Kidney epithelial cell (primary cell): ENCODE measurements at regions not wholly inside any gene's neighbourhood (a gene's known extent, or its start where the extent isn't known, plus 50 kb on each side); places are given as distances from the start of the nearest gene placed in this dataset.
"Not testable (repeated sequence)": the region's sequence is repeated elsewhere in the genome, so short reads cannot be mapped to it uniquely, and the experiment has no call there.

Source experiments
- DNase-seq: peaks from one replicate; pipeline ENCODE4 v3.0.0-alpha.2; 2010; ENCODE audit warnings: low read depth
- H3K27me3 ChIP-seq: 2 replicates; pipeline ENCODE4 v1.6.0; 2011; ENCODE audit warnings: low read length; ENCODE audit not compliant: control insufficient read depth, insufficient read depth
- H3K36me3 ChIP-seq: 2 replicates; pipeline ENCODE4 v1.5.1; 2011; ENCODE audit warnings: low read length; ENCODE audit not compliant: control insufficient read depth, insufficient read depth
- H3K4me3 ChIP-seq: 2 replicates; pipeline ENCODE4 v1.5.1; 2011; ENCODE audit warnings: low read depth, mild to moderate bottlenecking, control low read depth, low read length
- TF ChIP-seq, protein P1 (sequence below): IDR thresholded peaks from 2 replicates; pipeline ENCODE4 v1.5.1; 2011; ENCODE audit warnings: mild to moderate bottlenecking, moderate library complexity, low read length, control low read depth, inconsistent platforms; ENCODE audit not compliant: insufficient read depth, poor library complexity, severe bottlenecking

DNA sequence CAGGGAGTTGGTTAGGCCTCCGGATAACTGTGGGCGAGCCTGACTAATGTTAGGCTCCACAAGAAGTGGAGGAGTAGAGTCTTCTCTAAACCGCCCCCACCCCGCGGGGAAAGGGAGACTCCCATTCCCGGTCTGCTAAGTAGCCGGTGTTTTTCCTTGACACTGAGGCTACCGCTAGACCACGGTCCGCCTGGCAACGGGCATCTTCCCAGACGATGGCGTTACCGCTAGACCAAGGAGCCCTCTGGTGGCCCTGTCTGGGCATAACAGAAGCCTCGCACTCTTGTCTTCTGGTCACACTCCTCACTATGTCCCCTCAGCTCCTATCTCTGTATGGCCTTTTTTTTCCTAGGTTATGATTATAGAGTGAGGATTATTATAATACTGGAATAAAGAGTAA is 1410.7 kb downstream of the UQCRFS1 start:
- H3K36me3 ChIP-seq, H3K27me3 ChIP-seq, H3K4me3 ChIP-seq, DNase-seq: not testable (repeated sequence)
- TF ChIP-seq, protein P1, sequence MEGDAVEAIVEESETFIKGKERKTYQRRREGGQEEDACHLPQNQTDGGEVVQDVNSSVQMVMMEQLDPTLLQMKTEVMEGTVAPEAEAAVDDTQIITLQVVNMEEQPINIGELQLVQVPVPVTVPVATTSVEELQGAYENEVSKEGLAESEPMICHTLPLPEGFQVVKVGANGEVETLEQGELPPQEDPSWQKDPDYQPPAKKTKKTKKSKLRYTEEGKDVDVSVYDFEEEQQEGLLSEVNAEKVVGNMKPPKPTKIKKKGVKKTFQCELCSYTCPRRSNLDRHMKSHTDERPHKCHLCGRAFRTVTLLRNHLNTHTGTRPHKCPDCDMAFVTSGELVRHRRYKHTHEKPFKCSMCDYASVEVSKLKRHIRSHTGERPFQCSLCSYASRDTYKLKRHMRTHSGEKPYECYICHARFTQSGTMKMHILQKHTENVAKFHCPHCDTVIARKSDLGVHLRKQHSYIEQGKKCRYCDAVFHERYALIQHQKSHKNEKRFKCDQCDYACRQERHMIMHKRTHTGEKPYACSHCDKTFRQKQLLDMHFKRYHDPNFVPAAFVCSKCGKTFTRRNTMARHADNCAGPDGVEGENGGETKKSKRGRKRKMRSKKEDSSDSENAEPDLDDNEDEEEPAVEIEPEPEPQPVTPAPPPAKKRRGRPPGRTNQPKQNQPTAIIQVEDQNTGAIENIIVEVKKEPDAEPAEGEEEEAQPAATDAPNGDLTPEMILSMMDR = peak; percentile 22

- no peak overlapping the region for H3K4me3 ChIP-seq
- H3K36me3 ChIP-seq = no peaks in the 10 kb centered on the region
- TF ChIP-seq, protein P1 = no peak
- H3K27me3 ChIP-seq = no peaks in the 10 kb centered on the region
- no peak for DNase-seq
These were observed 1416.4 kb downstream of the UQCRFS1 start for GRCh38 chr19:27796540-27796939.

DNA sequence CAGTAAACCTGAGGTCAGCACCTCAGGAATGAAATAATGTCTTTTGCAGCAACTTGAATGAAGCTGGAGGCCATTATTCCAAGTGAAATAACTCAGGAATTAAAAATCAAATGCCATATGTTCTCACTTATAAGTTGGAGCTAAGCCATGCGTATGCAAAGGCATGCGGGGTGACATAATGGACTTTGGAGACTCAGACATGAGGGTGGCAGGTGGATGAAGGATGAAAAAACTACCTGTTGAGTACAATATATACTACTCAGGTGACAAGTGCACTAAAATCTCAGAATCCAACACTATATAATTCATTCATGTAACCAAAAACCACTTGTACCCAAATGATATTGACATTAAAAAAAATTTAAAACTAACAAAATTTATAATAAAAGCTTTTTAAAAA is 1416.9 kb downstream of the UQCRFS1 start:
- Histone ChIP-seq H3K4me3 (no peak overlapping the region), H3K36me3 (no peaks in the 10 kb centered on the region), H3K27me3 (no peaks in the 10 kb centered on the region)
- TF ChIP-seq, protein P1 = no peak
- no peak for DNase-seq

- Histone ChIP-seq H3K27me3 (no peaks in the 10 kb centered on the region), H3K4me3 (no peak overlapping the region)
- TF ChIP-seq, protein P1 = no peak
These were observed 1417.6 kb downstream of the UQCRFS1 start for GRCh38 chr19:27795369-27795768.

DNA sequence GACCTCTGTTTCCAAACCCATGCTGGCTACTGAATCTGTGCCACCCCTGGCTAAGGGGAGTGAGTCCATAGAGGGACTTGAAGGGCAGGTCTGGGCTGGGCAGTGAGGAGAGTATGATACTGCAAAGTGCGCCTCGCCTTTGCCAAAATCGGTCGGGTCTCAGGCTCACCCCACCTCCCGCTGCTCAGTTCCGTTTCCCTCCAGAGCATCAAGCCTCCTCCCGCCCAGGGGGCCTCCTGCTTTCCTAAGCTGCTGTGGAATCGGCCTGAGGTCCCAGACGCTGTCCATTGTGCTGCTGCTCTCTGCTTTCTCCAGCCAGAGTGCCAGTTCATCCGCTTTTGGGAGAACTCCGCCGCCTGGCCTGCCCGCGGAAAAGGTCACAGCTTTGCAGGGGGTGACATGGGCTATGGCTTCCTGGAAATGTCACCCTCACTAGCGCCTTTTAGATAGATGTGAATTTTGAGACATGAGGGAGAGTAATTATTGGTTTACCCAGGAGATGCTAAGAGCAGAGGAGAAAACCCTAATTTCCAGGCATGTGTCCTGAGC is 1418.4 kb downstream of the UQCRFS1 start:
- Histone ChIP-seq H3K36me3 (no peaks in the 10 kb centered on the region), H3K4me3 (peak overlapping the region; percentile 98), H3K27me3 (no peaks in the 10 kb centered on the region)
- TF ChIP-seq, protein P1 = no peak
- DNase-seq = peak; percentile 2

More at GRCh38 chr19:27795369-27795768, 1417.6 kb downstream of the UQCRFS1 start:
- no peak for DNase-seq
- H3K36me3 ChIP-seq = no peaks in the 10 kb centered on the region

GRCh38 chr19:27793644-27794493 is 1419.1 kb downstream of the UQCRFS1 start:
- no peaks in the 10 kb centered on the region for H3K27me3 ChIP-seq
- DNase-seq = peak; percentile 82

More at GRCh38 chr19:27793644-27794493, 1419.1 kb downstream of the UQCRFS1 start:
- TF ChIP-seq, protein P1 = no peak
- no peaks in the 10 kb centered on the region for H3K36me3 ChIP-seq
- peak overlapping the region; percentile 98 for H3K4me3 ChIP-seq
